Activated naive CD8-positive, alpha-beta T cell treated with anti-CD3 and anti-CD28 coated beads, Interleukin-2, amount 10 ng/mL, durations not matched to agents 7 days and 5 days (primary cell): ENCODE measurements at regions not wholly inside any gene's neighbourhood (a gene's known extent, or its start where the extent isn't known, plus 50 kb on each side); places are given as distances from the start of the nearest gene placed in this dataset.
"Not testable (repeated sequence)": the region's sequence is repeated elsewhere in the genome, so short reads cannot be mapped to it uniquely, and the experiment has no call there.

ENCODE experiments used
- ATAC-seq: fragments of 150-1000 bp; cut with Tn5 transposase; one replicate; pipeline ENCODE4 v1.10.0; 2021; ENCODE audit warnings: low read depth, moderate library complexity
- POLR2A ChIA-PET: fragments of 350-600 bp; sonication (Branson Sonifier 250); formaldehyde crosslinking; loops from one replicate; lab custom pipeline; 2021; ENCODE audit warnings: antibody characterized with exemption; lab: Charles Lee
- DNase-seq: peaks from one replicate; pipeline ENCODE4 v3.0.0; 2021
- H3K27ac Mint-ChIP-seq: one replicate; pipeline ENCODE4 v1.8.0; 2022; ENCODE audit warnings: mild to moderate bottlenecking, mixed read lengths
- H3K27me3 Mint-ChIP-seq: one replicate; pipeline ENCODE4 v1.8.0; 2022; ENCODE audit warnings: mild to moderate bottlenecking, moderate library complexity, mixed read lengths
- H3K36me3 Mint-ChIP-seq: one replicate; pipeline ENCODE4 v1.8.0; 2021; ENCODE audit warnings: mild to moderate bottlenecking, mixed read lengths
- H3K4me1 Mint-ChIP-seq: one replicate; pipeline ENCODE4 v1.8.0; 2021; ENCODE audit warnings: mixed read lengths
- H3K4me3 Mint-ChIP-seq: one replicate; pipeline ENCODE4 v1.8.0; 2022; ENCODE audit warnings: mild to moderate bottlenecking, moderate library complexity, mixed read lengths
- H3K9me3 Mint-ChIP-seq: one replicate; pipeline ENCODE4 v1.8.0; 2021; ENCODE audit warnings: mixed read lengths

GRCh38 chr7:48992816-48993215 lies 68.5 kb downstream of the CDC14C start:
- Mint-ChIP-seq H3K9me3 (no peaks in the 10 kb centered on the region), H3K4me3 (no peak overlapping the region), H3K27ac (no peak overlapping the region), H3K27me3 (no peaks in the 10 kb centered on the region), H3K4me1 (no peaks in the 10 kb centered on the region), H3K36me3 (no peaks in the 10 kb centered on the region)
- DNase-seq (no peak), ATAC-seq (no peak)
- POLR2A ChIA-PET = no interaction called here

DNA sequence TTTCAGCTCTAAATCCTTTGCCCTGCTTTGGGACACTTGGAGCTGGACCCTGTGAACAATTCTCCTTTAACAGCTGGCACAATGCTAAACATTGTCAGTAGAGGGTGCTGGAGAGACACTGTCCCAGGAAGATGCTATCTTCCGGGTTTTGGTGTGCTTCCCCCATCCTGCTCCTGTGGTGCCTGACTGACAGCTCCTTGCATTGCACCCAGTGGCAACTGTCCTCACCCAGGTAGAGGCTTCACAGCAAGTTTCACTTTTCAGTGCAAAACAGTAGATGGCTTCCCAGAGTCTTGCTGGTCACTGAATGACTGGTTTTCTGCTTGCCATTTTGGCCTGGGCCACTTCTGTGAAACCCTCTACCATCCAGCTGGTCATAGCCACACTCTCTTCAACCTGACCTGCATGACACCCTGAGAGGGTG lies 77.3 kb downstream of the CDC14C start:
- no peak overlapping the region for H3K4me3 Mint-ChIP-seq
- no peaks in the 10 kb centered on the region for H3K27me3 Mint-ChIP-seq
- H3K27ac Mint-ChIP-seq = no peak overlapping the region
- DNase-seq (no peak), ATAC-seq (peak; percentile 74)
- H3K36me3 Mint-ChIP-seq = no peaks in the 10 kb centered on the region
- POLR2A ChIA-PET = no interaction called here
- no peaks in the 10 kb centered on the region for H3K4me1 Mint-ChIP-seq
- H3K9me3 Mint-ChIP-seq = peaks cover 8% of the 10 kb centered on the region

- Mint-ChIP-seq H3K4me1 (no peaks in the 10 kb centered on the region), H3K4me3 (no peak overlapping the region), H3K36me3 (no peaks in the 10 kb centered on the region), H3K27ac (no peak overlapping the region), H3K27me3 (no peaks in the 10 kb centered on the region), H3K9me3 (peaks cover 6% of the 10 kb centered on the region)
- no peak for DNase-seq
- no peak for ATAC-seq
- POLR2A ChIA-PET = no interaction called here
Observed at GRCh38 chr7:49010717-49011116, 86.4 kb downstream of the CDC14C start.

- DNase-seq = no peak
- H3K4me3 Mint-ChIP-seq = no peak overlapping the region
- H3K9me3 Mint-ChIP-seq = peaks cover 1% of the 10 kb centered on the region
- no peaks in the 10 kb centered on the region for H3K27me3 Mint-ChIP-seq
- POLR2A ChIA-PET = no interaction called here
- no peak for ATAC-seq
- no peaks in the 10 kb centered on the region for H3K36me3 Mint-ChIP-seq
- no peaks in the 10 kb centered on the region for H3K4me1 Mint-ChIP-seq
- H3K27ac Mint-ChIP-seq = no peak overlapping the region
Observed at GRCh38 chr7:49014870-49015269, 90.5 kb downstream of the CDC14C start.

DNA sequence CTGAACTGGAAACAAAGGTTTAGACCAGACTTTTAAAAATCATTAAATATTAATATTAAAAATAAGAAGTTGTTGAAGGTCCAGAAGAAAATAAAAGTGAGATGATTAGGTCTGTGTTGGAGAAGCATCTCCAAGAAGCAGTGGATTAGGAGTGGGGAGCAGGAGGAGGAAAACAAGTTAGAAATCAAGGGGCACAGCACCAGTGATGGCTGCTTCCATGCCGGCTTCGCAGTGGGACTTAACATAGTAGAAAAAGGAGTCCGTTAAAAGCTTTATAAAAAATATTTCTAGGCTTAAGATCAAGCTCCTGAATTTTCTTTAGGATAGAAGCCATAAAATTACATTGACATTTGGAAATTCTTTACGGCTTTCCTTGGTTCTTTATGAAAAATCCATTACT lies 95.8 kb downstream of the CDC14C start:
- H3K4me1 Mint-ChIP-seq = no peaks in the 10 kb centered on the region
- H3K27ac Mint-ChIP-seq = no peak overlapping the region
- H3K27me3 Mint-ChIP-seq = no peaks in the 10 kb centered on the region
- H3K4me3 Mint-ChIP-seq = no peak overlapping the region
- no peaks in the 10 kb centered on the region for H3K9me3 Mint-ChIP-seq
- DNase-seq (no peak), ATAC-seq (no peak)
- POLR2A ChIA-PET = no interaction called here
- H3K36me3 Mint-ChIP-seq = no peaks in the 10 kb centered on the region

- H3K9me3 Mint-ChIP-seq = peaks cover 2% of the 10 kb centered on the region
- no peak overlapping the region for H3K27ac Mint-ChIP-seq
- no peaks in the 10 kb centered on the region for H3K36me3 Mint-ChIP-seq
- no peaks in the 10 kb centered on the region for H3K27me3 Mint-ChIP-seq
- no peaks in the 10 kb centered on the region for H3K4me1 Mint-ChIP-seq
- DNase-seq (no peak), ATAC-seq (no peak)
- H3K4me3 Mint-ChIP-seq = no peak overlapping the region
- POLR2A ChIA-PET = no interaction called here
Observed at GRCh38 chr7:49022448-49022847, 98.1 kb downstream of the CDC14C start.

- ATAC-seq = no peak
Observed at GRCh38 chr7:49023345-49024328, 99.3 kb downstream of the CDC14C start.

DNA sequence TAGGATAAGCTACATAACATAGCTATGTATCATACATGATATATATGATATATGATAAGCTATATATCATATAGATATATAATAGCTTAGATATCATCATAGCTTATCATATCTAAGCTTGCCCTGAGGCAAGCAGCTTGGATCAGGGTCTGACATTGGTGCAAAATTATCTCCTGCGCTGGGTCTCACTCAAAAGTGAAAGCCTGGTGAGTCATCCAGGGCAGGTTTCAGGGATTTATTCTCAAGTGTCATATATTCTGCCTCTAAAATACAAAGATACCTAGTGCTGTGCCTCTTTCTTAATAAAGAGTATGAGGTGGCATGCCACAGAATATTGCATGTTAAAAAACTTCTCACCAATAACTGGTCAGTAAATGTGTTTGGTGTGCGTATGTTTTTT lies 105.9 kb downstream of the CDC14C start:
- ATAC-seq (no peak), DNase-seq (no peak)
- H3K9me3 Mint-ChIP-seq = peaks cover 3% of the 10 kb centered on the region
- no peak overlapping the region for H3K4me3 Mint-ChIP-seq
- POLR2A ChIA-PET = no interaction called here
- H3K27me3 Mint-ChIP-seq = no peaks in the 10 kb centered on the region
- H3K27ac Mint-ChIP-seq = no peak overlapping the region
- no peaks in the 10 kb centered on the region for H3K36me3 Mint-ChIP-seq
- no peaks in the 10 kb centered on the region for H3K4me1 Mint-ChIP-seq

More at GRCh38 chr7:49023345-49024328, 99.3 kb downstream of the CDC14C start:
- Mint-ChIP-seq H3K27ac (no peak overlapping the region), H3K4me1 (no peaks in the 10 kb centered on the region), H3K27me3 (no peaks in the 10 kb centered on the region), H3K36me3 (no peaks in the 10 kb centered on the region), H3K4me3 (no peak overlapping the region), H3K9me3 (peaks cover 2% of the 10 kb centered on the region)
- POLR2A ChIA-PET = no interaction called here
- DNase-seq = no peak

DNA sequence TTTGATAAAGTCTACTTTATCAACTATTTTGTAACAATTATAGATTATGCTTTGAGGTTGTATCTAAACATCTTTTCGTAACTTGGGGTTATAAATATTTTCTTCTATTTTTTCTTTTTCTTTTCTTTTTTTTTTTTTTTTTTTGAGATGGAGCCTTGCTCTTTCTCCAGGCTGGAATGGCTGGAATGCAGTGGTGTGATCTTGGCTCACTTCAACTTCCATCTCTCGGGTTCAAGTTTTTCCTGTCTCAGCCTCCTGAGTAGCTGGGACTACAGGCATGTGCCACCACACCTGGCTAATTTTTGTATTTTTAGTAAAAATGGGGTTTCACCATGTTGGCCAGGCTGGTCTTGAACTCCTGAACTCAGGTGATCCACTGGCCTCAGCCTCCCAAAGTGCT lies 108.8 kb downstream of the CDC14C start:
- H3K36me3 Mint-ChIP-seq, POLR2A ChIA-PET, ATAC-seq, H3K4me1 Mint-ChIP-seq, H3K27me3 Mint-ChIP-seq, H3K4me3 Mint-ChIP-seq, DNase-seq, H3K9me3 Mint-ChIP-seq, H3K27ac Mint-ChIP-seq: not testable (repeated sequence)

DNA sequence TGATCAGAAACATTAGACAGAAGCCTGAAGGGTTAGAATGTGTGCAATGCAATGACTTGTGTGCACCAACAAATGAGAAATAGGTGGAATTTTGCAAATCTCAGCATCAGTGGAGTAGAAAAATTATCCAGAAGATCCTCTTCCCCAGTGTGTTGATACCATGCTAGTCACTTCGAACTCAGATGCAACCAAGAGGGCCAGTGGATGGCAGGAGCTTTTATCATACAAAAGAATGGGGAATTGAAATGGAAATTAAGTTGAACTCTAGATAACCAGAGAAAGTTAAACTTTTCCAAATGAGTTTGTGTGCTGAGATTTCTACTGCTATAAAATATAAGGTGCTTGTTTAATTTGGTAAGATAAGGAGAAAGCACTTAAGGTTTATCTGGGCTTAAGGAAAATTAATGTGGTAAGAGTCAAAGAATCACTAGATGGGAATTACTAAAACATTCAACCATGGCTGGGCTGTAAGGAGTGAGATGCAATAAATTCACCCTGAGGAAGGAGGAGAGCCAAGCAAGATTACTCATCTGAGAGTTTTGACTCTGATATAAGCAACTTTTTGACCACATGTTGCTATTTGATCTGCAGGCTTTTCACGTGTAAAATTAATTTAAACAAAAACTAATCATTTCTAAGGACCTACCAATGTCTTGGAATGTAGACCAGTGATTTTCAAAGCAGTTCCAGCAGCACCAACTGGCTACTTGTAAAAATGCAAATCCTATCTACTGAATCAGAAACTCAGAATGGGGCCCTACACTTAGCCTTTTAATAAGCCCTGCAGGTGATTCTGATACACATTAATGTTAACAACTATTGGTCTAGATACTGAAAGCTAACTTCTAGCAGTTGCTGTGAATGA lies 113.2 kb downstream of the CDC14C start:
- Mint-ChIP-seq H3K36me3 (no peaks in the 10 kb centered on the region), H3K9me3 (no peaks in the 10 kb centered on the region), H3K27me3 (no peaks in the 10 kb centered on the region), H3K4me1 (no peaks in the 10 kb centered on the region), H3K27ac (no peak overlapping the region), H3K4me3 (no peak overlapping the region)
- DNase-seq (no peak), ATAC-seq (no peak)
- POLR2A ChIA-PET = no interaction called here

DNA sequence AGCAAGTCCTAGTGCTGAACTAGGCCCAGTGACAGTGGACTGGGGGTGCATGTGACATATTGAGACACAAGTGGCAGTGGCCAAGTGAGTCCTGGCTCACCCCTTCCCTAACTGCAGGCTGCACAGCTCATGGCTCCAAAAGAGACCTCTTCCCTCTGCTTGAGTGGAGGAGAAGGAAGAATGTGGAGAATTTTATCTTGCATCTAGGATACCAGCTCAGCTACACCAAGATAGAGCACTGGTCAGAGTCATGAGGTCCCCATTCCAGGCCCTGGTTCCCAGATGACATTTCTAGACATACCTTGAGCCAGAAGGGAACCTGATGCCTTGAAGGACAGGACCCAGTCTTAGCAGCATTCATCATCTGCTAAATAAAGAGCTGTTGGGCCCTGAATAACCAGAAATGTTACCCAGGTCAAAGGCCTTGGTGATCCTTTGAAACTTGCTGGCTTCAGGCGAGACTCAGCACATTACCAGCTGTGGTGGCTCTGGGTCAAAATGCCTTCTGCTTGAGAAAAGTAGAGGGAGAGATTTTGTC lies 114.5 kb downstream of the CDC14C start:
- DNase-seq (no peak), ATAC-seq (no peak)
- no peaks in the 10 kb centered on the region for H3K9me3 Mint-ChIP-seq
- no peaks in the 10 kb centered on the region for H3K36me3 Mint-ChIP-seq
- no peak overlapping the region for H3K4me3 Mint-ChIP-seq
- POLR2A ChIA-PET = no interaction called here
- no peaks in the 10 kb centered on the region for H3K27me3 Mint-ChIP-seq
- H3K27ac Mint-ChIP-seq = no peak overlapping the region
- H3K4me1 Mint-ChIP-seq = no peaks in the 10 kb centered on the region

DNA sequence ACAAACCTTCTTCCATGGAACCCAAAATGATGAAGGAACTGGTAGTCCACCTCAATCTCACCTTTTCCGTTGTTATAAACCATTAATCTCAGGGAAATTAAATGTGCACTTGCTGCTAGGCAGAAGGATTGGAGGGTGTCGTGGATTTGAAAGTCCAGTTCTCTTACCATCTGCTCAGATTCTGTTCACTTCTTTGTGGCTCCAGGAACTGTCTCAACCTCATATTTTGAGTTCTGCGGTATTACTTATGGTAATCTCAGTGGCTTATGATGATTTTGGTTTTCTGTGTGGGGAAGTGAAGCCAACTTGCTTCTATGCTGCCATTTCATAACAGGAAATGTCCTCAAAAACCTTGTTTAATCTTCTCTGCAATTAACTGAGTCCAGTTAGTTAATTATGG lies 136.4 kb downstream of the CDC14C start:
- ATAC-seq (no peak), DNase-seq (no peak)
- H3K4me1 Mint-ChIP-seq = no peaks in the 10 kb centered on the region
- no peak overlapping the region for H3K27ac Mint-ChIP-seq
- H3K27me3 Mint-ChIP-seq = no peaks in the 10 kb centered on the region
- POLR2A ChIA-PET = no interaction called here
- peaks cover 2% of the 10 kb centered on the region for H3K9me3 Mint-ChIP-seq
- no peak overlapping the region for H3K4me3 Mint-ChIP-seq
- H3K36me3 Mint-ChIP-seq = no peaks in the 10 kb centered on the region

DNA sequence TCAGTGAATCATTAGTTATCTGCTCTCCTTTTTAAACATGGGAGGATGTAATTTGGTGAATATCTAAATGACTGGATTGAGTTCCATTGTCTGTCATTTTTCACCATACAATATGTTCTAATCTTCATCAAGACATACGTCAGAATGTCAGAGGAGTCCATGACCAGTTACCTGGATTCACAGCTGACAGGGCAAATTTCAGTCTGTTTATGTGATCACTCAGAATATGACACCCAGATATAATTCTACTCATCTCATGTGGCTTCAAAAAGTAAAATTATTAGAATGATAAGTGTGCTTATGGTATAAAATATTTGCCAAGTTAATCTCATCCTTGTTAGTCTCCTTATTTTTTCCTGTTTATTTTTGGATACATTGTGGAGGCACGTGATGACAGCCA lies 150.2 kb downstream of the CDC14C start:
- H3K4me3 Mint-ChIP-seq = no peak overlapping the region

More for the DNA sequence above, 150.2 kb downstream of the CDC14C start:
- Mint-ChIP-seq H3K27ac (no peak overlapping the region), H3K27me3 (no peaks in the 10 kb centered on the region), H3K4me1 (no peaks in the 10 kb centered on the region), H3K9me3 (peaks cover 3% of the 10 kb centered on the region), H3K36me3 (no peaks in the 10 kb centered on the region)
- no peak for ATAC-seq
- no peak for DNase-seq
- POLR2A ChIA-PET = no interaction called here
